Lower leg skin (tissue), 3 donors: ENCODE measurements at regions not wholly inside any gene's neighbourhood (a gene's known extent, or its start where the extent isn't known, plus 50 kb on each side); places are given as distances from the start of the nearest gene placed in this dataset.

Experiments used
- POLR2A ChIP-seq, 2 donors: fragments of 450-650 bp; IDR thresholded peaks; one replicate each; pipeline ENCODE4 v1.6.1; 2016 to 2017; ENCODE audit warnings: antibody characterized with exemption in 2 of 2, mild to moderate bottlenecking in 1 of 2, moderate library complexity in 1 of 2
- TF ChIP-seq, protein P1 (sequence below), 3 donors: fragments of 450-650 bp; IDR thresholded peaks; one replicate each; pipeline ENCODE4 v1.5.1; 2016; ENCODE audit warnings: antibody characterized with exemption in 3 of 3, mild to moderate bottlenecking in 3 of 3, moderate library complexity in 2 of 3

DNA sequence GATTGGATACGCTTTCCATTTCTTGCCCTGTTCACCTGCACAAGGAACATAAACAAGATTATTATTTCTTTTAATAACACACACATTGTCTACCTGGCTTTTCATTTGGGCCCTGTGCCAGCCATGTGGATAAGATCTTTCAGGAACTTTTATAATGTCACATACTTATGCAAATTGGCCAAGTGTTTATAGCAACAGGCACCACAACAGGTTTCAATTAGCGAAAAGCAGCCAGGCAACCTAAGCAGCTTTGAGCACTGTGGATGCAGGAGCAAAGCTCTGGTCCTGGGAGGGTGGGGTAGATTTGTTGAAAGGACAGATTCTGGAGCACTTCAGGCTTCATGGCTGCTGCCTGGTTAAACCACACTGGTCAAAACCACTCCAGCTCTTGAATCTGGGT, 217.4 kb downstream of the BARX2 start:
- TF ChIP-seq, protein P1, sequence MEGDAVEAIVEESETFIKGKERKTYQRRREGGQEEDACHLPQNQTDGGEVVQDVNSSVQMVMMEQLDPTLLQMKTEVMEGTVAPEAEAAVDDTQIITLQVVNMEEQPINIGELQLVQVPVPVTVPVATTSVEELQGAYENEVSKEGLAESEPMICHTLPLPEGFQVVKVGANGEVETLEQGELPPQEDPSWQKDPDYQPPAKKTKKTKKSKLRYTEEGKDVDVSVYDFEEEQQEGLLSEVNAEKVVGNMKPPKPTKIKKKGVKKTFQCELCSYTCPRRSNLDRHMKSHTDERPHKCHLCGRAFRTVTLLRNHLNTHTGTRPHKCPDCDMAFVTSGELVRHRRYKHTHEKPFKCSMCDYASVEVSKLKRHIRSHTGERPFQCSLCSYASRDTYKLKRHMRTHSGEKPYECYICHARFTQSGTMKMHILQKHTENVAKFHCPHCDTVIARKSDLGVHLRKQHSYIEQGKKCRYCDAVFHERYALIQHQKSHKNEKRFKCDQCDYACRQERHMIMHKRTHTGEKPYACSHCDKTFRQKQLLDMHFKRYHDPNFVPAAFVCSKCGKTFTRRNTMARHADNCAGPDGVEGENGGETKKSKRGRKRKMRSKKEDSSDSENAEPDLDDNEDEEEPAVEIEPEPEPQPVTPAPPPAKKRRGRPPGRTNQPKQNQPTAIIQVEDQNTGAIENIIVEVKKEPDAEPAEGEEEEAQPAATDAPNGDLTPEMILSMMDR (IDR thresholded peaks at IDR 0.05) = no peak
- TF ChIP-seq POLR2A (IDR thresholded peaks at IDR 0.05) = no peak
